Kidney (tissue), 13 donors: ENCODE measurements at regions not wholly inside any gene's neighbourhood (a gene's known extent, or its start where the extent isn't known, plus 50 kb on each side); places are given as distances from the start of the nearest gene placed in this dataset.

Experiments used
- DNase-seq, 5 donors: peaks; one replicate each; pipeline ENCODE4 v3.0.0-alpha.2; 2013 to 2020
- FAIRE-seq: peaks from 2 replicates; lab custom pipeline; 2012; peaks lifted over from hg19 to GRCh38; lab: Jason Lieb, UNC
- H3K27ac ChIP-seq, 2 donors: one replicate each; pipeline ENCODE4 v1.7.0; 2013; ENCODE audit warnings: low read depth in 2 of 2, low read length in 2 of 2, inconsistent platforms in 1 of 2
- H3K27me3 ChIP-seq: one replicate; pipeline ENCODE4 v1.7.1; 2013; ENCODE audit warnings: low read length, inconsistent platforms; ENCODE audit not compliant: control insufficient read depth, insufficient read depth
- H3K36me3 ChIP-seq, 3 donors: one replicate each; pipeline versions ENCODE4 v1.7.0 to v1.7.1; 2013; ENCODE audit warnings: low read length in 3 of 3, control low read depth in 1 of 3, inconsistent platforms in 1 of 3; ENCODE audit not compliant: insufficient read depth in 3 of 3, control insufficient read depth in 2 of 3
- H3K4me1 ChIP-seq, 3 donors: one replicate each; pipeline versions ENCODE4 v1.7.0 to v1.7.1; 2013; ENCODE audit warnings: low read length in 3 of 3, inconsistent platforms in 1 of 3, low read depth in 1 of 3; ENCODE audit not compliant: control insufficient read depth in 2 of 3, insufficient read depth in 2 of 3
- H3K4me3 ChIP-seq, 3 donors: one replicate each; pipeline versions ENCODE4 v1.7.0 to v1.8.1; 2013; ENCODE audit warnings: low read length in 3 of 3, control low read depth in 1 of 3, inconsistent platforms in 1 of 3
- H3K9ac ChIP-seq, 3 donors: one replicate each; pipeline versions ENCODE4 v1.7.0 to v1.7.1; 2013; ENCODE audit warnings: low read length in 3 of 3, control low read depth in 1 of 3, inconsistent platforms in 1 of 3
- H3K9me3 ChIP-seq, 3 donors: one replicate each; pipeline versions ENCODE4 v1.7.0 to v1.7.1; 2013; ENCODE audit warnings: low read length in 3 of 3, control low read depth in 1 of 3, inconsistent platforms in 1 of 3; ENCODE audit not compliant: control insufficient read depth in 2 of 3, insufficient read depth in 1 of 3
- intact Hi-C: fragments of 100-400 bp; cut with DNase I; formaldehyde crosslinking; loops from one replicate; pipeline ENCODE4 v1.11.1; 2022
- TF ChIP-seq, protein P1 (sequence below): IDR thresholded peaks from 3 replicates; pipeline ENCODE4 v1.5.1; 2012; ENCODE audit warnings: mild to moderate bottlenecking, moderate library complexity, borderline replicate concordance; ENCODE audit not compliant: insufficient read depth; ENCODE audit errors: extremely low read depth
- donor health status: control.
- donor health status: control.
- donor health status: control.
- donor health status: control.
- donor health status: control.
- donor health status: DM: yes; HTN: yes; CAD: no.
- donor health status: Normal renal cell carcinoma (clear cell type).

DNA sequence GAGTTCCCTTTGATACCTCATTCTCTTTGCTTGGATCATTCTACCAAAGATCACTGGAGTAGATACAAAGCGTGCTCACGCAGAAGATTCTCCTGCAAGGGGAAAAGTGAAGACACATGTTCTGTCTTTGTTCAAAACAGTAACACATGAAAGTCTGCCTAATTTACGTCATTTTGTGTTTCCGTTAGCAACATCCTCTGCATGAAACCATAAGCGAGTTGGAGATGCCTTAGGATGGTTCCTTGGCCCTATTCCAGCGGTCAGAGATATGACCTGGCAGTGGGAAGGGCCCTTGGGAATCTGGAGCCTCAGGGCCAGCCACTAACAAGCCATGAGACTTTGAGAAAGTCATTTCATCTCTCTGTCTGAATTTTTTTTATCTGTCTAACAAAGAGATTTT, 180.9 kb upstream of the TWIST2 start:
- Histone ChIP-seq H3K9me3 (peaks cover 0 to 18% (median 0%) of the 10 kb centered on the region in 3 donors), H3K9ac (no peak overlapping the region), H3K27me3 (no peaks in the 10 kb centered on the region), H3K4me1 (no peaks in the 10 kb centered on the region), H3K4me3 (no peak overlapping the region), H3K27ac (no peak overlapping the region), H3K36me3 (no peaks in the 10 kb centered on the region)
- DNase-seq, result no peak
- TF ChIP-seq, protein P1, sequence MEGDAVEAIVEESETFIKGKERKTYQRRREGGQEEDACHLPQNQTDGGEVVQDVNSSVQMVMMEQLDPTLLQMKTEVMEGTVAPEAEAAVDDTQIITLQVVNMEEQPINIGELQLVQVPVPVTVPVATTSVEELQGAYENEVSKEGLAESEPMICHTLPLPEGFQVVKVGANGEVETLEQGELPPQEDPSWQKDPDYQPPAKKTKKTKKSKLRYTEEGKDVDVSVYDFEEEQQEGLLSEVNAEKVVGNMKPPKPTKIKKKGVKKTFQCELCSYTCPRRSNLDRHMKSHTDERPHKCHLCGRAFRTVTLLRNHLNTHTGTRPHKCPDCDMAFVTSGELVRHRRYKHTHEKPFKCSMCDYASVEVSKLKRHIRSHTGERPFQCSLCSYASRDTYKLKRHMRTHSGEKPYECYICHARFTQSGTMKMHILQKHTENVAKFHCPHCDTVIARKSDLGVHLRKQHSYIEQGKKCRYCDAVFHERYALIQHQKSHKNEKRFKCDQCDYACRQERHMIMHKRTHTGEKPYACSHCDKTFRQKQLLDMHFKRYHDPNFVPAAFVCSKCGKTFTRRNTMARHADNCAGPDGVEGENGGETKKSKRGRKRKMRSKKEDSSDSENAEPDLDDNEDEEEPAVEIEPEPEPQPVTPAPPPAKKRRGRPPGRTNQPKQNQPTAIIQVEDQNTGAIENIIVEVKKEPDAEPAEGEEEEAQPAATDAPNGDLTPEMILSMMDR, result no peak
- no peak for FAIRE-seq
- intact Hi-C loops, result no loop called here

DNA sequence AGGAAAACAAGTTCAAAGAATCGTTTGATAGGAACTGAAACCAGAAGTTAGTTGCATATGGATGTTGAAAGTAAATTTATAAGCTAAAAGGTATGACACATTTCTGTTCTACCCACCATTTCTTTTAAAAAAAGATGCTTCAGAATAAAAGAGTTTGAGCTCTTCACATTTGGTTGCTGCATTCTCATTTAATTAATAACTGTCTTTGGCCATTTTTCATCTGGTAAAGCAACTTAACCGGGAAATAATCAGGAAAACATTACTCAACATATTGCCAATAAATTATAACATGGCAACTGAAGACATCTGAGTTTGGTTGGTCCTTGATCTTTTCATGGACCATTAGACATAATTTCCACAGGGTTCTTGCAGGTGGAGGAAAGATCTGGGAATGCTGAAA, 180.2 kb upstream of the TWIST2 start:
- Histone ChIP-seq H3K27me3 (no peaks in the 10 kb centered on the region), H3K9ac (no peak overlapping the region), H3K36me3 (no peaks in the 10 kb centered on the region), H3K4me1 (no peaks in the 10 kb centered on the region), H3K27ac (no peak overlapping the region), H3K4me3 (no peak overlapping the region), H3K9me3 (peaks cover 0 to 18% (median 0%) of the 10 kb centered on the region in 3 donors)
- intact Hi-C loops, result no loop called here
- DNase-seq (peak in 1 of 5 donors; percentile 41), FAIRE-seq (no peak)
- TF ChIP-seq, protein P1, result no peak

DNA sequence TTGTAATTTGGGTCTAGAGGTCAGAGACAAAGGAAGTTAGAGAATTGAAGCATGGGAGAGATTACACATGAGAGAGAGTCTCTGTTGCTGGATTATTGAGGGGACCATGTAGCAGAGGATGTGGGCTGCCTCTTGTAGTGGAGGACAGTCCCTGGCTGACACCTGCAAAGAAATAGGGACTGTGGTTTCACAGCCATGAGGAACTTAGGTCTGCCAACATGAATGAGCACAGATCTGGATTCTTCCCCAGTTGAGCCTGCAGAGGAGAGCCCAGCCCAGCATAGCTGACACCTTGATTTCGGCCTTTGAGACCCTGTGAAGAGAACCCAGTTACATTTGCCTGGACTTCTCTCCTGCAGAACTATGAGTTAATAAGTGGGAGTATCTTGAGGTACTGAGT, 179.5 kb upstream of the TWIST2 start:
- Histone ChIP-seq H3K36me3 (no peaks in the 10 kb centered on the region), H3K27ac (no peak overlapping the region), H3K27me3 (no peaks in the 10 kb centered on the region), H3K4me1 (no peaks in the 10 kb centered on the region), H3K4me3 (no peak overlapping the region), H3K9me3 (peaks cover 0 to 18% (median 0%) of the 10 kb centered on the region in 3 donors), H3K9ac (no peak overlapping the region)
- TF ChIP-seq, protein P1, result no peak
- DNase-seq, result no peak
- FAIRE-seq, result no peak
- intact Hi-C loops, result no loop called here

DNA sequence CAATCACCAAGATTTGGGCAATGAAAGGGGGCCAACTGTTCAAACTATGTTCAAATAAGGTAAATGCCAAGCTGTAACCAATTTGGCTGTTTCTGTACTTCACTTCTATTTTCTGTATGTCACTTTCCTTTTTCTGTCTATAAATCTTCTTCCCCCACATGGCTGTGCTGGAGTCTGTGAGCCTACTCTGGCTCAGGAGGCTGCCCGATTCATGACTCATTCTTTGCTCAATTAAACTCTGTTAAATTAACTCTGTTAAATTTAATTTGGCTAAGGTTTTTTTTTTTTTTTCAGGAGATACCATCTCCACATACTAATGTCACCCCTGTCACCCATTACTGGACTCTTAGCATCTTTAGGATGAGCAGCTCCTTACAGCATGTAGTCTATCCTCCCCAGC, 178.8 kb upstream of the TWIST2 start:
- TF ChIP-seq, protein P1, result no peak

More for the DNA sequence above, 178.8 kb upstream of the TWIST2 start:
- Histone ChIP-seq H3K4me3 (no peak overlapping the region), H3K9ac (no peak overlapping the region), H3K27ac (no peak overlapping the region), H3K36me3 (no peaks in the 10 kb centered on the region), H3K4me1 (no peaks in the 10 kb centered on the region), H3K27me3 (no peaks in the 10 kb centered on the region), H3K9me3 (peaks cover 0 to 18% (median 0%) of the 10 kb centered on the region in 3 donors)
- FAIRE-seq (no peak), DNase-seq (no peak)
- intact Hi-C loops, result no loop called here
